Astrocyte of the cerebellum (primary cell): ENCODE measurements at regions not wholly inside any gene's neighbourhood (a gene's known extent, or its start where the extent isn't known, plus 50 kb on each side); places are given as distances from the start of the nearest gene placed in this dataset.

Experiments used
- DNase-seq: peaks from one replicate; pipeline ENCODE4 v3.0.0-alpha.2; 2011; ENCODE audit warnings: low read depth
- H3K4me3 ChIP-seq: 2 replicates; pipeline ENCODE4 v1.5.1; 2011; ENCODE audit warnings: mild to moderate bottlenecking, low read depth, low read length, moderate library complexity
- CTCF ChIP-seq: IDR thresholded peaks from 2 replicates; pipeline ENCODE4 v1.5.1; 2012; ENCODE audit warnings: low read length, low read depth, moderate library complexity, mild to moderate bottlenecking; ENCODE audit errors: missing control alignments
- in situ Hi-C: cut with HindIII; loops from 2 replicates; pipeline ENCODE4 v1.10.0; 2017; ENCODE audit warnings: low sequenced_read_pairs

GRCh38 chr1:90779573-90779972 is 62.5 kb upstream of the BARHL2 start:
- H3K4me3 ChIP-seq = no peak overlapping the region
- no peak for DNase-seq
- in situ Hi-C loops = no loop called here
- TF ChIP-seq CTCF = no peak

GRCh38 chr1:90778486-90778885 is 61.4 kb upstream of the BARHL2 start:
- in situ Hi-C loops = no loop called here
- no peak for DNase-seq
- H3K4me3 ChIP-seq = no peak overlapping the region

GRCh38 chr1:90773812-90774211 is 56.7 kb upstream of the BARHL2 start:
- no peak for DNase-seq
- no peak overlapping the region for H3K4me3 ChIP-seq
- in situ Hi-C loops = no loop called here
- no peak for TF ChIP-seq CTCF

More at GRCh38 chr1:90778486-90778885, 61.4 kb upstream of the BARHL2 start:
- no peak for TF ChIP-seq CTCF

GRCh38 chr1:90768826-90769225 is 51.7 kb upstream of the BARHL2 start:
- H3K4me3 ChIP-seq = no peak overlapping the region
- in situ Hi-C loops = no loop called here

GRCh38 chr1:90768098-90768497 is 51.0 kb upstream of the BARHL2 start:
- no peak overlapping the region for H3K4me3 ChIP-seq
- no peak for TF ChIP-seq CTCF
- in situ Hi-C loops = no loop called here
- no peak for DNase-seq

More at GRCh38 chr1:90768826-90769225, 51.7 kb upstream of the BARHL2 start:
- DNase-seq = no peak
- TF ChIP-seq CTCF = no peak
